ENCODE measurements at regions not wholly inside any gene's neighbourhood (a gene's known extent, or its start where the extent isn't known, plus 50 kb on each side); places are given as distances from the start of the nearest gene placed in this dataset.

DNA sequence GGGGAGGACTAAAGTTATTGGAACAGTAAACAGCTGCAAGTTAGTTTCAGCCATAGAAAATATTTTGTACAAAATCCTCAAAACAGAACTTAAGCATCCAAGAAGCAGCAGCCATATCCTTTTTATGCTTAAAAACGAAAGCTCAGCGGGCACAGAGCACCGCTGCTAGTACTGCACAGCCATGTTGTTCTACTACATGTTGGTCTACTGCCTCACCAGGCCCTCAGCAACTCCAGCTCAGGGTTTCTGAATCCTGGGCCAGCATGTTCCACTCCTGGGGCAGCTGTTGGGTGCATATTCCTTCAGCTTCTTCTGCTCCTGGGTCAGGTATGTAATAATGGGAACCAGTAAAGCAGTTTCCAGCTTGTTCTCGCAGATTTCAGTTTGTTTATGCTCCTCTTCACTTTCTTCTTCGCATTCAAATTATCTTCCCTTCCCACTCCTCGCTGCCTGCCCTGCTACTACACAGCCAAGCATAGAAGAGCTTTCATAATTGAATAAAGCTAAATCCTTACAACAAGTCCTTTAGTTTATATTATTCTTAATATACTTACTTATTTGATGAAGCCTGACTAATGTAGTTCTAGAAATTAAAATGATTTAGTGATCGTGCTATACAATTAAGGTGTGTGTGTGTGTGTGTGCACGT, 820.5 kb upstream of the ATXN8OS start:
- H3K9ac ChIP-seq (ENCODE audit: control insufficient read depth, extremely low read depth, insufficient read depth, low read length): no peak overlapping the region
- no peaks in the 10 kb centered on the region for H4K20me1 ChIP-seq (ENCODE audit: control insufficient read depth, extremely low read depth, insufficient read depth, low read length)
- no peaks in the 10 kb centered on the region for H3K27me3 ChIP-seq (ENCODE audit: control insufficient read depth, extremely low read depth, insufficient read depth, low read length)
- H3K9me3 ChIP-seq (ENCODE audit: control insufficient read depth, low read depth, low read length): peaks cover 2% of the 10 kb centered on the region
- FAIRE-seq (no peak), DNase-seq (ENCODE audit: low read depth, low spot score) (no peak)
- H3K79me2 ChIP-seq (ENCODE audit: control insufficient read depth, insufficient read depth, low read length): no peaks in the 10 kb centered on the region
- H3K27ac ChIP-seq (ENCODE audit: control insufficient read depth, insufficient read depth, low read length): no peak overlapping the region
- TF ChIP-seq, protein P1, sequence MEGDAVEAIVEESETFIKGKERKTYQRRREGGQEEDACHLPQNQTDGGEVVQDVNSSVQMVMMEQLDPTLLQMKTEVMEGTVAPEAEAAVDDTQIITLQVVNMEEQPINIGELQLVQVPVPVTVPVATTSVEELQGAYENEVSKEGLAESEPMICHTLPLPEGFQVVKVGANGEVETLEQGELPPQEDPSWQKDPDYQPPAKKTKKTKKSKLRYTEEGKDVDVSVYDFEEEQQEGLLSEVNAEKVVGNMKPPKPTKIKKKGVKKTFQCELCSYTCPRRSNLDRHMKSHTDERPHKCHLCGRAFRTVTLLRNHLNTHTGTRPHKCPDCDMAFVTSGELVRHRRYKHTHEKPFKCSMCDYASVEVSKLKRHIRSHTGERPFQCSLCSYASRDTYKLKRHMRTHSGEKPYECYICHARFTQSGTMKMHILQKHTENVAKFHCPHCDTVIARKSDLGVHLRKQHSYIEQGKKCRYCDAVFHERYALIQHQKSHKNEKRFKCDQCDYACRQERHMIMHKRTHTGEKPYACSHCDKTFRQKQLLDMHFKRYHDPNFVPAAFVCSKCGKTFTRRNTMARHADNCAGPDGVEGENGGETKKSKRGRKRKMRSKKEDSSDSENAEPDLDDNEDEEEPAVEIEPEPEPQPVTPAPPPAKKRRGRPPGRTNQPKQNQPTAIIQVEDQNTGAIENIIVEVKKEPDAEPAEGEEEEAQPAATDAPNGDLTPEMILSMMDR (optimal IDR thresholded peaks at IDR 0.05 in 1 of 3, IDR thresholded peaks at IDR 0.05 in 1 of 3, conservative IDR thresholded peaks at IDR 0.05 in 1 of 3; ENCODE audit: extremely low read depth in 1 of 3, insufficient read depth in 2 of 3, low read length in 3 of 3): no peak
- TF ChIP-seq EZH2 (IDR thresholded peaks at IDR 0.05; ENCODE audit: low read length): no peak
- H3K4me1 ChIP-seq (ENCODE audit: control insufficient read depth, extremely low read depth, insufficient read depth, low read length): no peaks in the 10 kb centered on the region
- dilution Hi-C loops (cut with MboI; ENCODE audit: extremely low pct_ligation_motif_present, low sequenced_read_pairs): no loop called here
- no peaks in the 10 kb centered on the region for H3K36me3 ChIP-seq (ENCODE audit: control insufficient read depth in 2 of 2, extremely low read depth in 1 of 2, insufficient read depth in 2 of 2, low read length in 2 of 2)
- no peak overlapping the region for H3K4me3 ChIP-seq (ENCODE audit: control insufficient read depth in 2 of 3, extremely low read depth in 1 of 3, insufficient read depth in 2 of 3, low read depth in 1 of 3, low read length in 3 of 3)
- no peaks in the 10 kb centered on the region for H3K9me1 ChIP-seq (ENCODE audit: control insufficient read depth, extremely low read depth, insufficient read depth, low read length)
- H2AFZ ChIP-seq (ENCODE audit: control insufficient read depth, low read length): no peak overlapping the region
- no peak overlapping the region for H3K4me2 ChIP-seq (ENCODE audit: control insufficient read depth, extremely low read depth, insufficient read depth, low read depth, low read length)

- TF ChIP-seq, protein P1 (optimal IDR thresholded peaks at IDR 0.05 in 1 of 3, IDR thresholded peaks at IDR 0.05 in 1 of 3, conservative IDR thresholded peaks at IDR 0.05 in 1 of 3; ENCODE audit: extremely low read depth in 1 of 3, insufficient read depth in 2 of 3, low read length in 3 of 3): no peak
- Histone ChIP-seq H3K9me3 (ENCODE audit: control insufficient read depth, low read depth, low read length) (peaks cover 2% of the 10 kb centered on the region), H3K79me2 (ENCODE audit: control insufficient read depth, insufficient read depth, low read length) (no peaks in the 10 kb centered on the region), H3K9ac (ENCODE audit: control insufficient read depth, extremely low read depth, insufficient read depth, low read length) (no peak overlapping the region), H3K27ac (ENCODE audit: control insufficient read depth, insufficient read depth, low read length) (no peak overlapping the region), H3K4me1 (ENCODE audit: control insufficient read depth, extremely low read depth, insufficient read depth, low read length) (no peaks in the 10 kb centered on the region), H3K9me1 (ENCODE audit: control insufficient read depth, extremely low read depth, insufficient read depth, low read length) (no peaks in the 10 kb centered on the region), H3K4me2 (ENCODE audit: control insufficient read depth, extremely low read depth, insufficient read depth, low read depth, low read length) (no peak overlapping the region), H2AFZ (ENCODE audit: control insufficient read depth, low read length) (no peak overlapping the region), H3K27me3 (ENCODE audit: control insufficient read depth, extremely low read depth, insufficient read depth, low read length) (no peaks in the 10 kb centered on the region), H4K20me1 (ENCODE audit: control insufficient read depth, extremely low read depth, insufficient read depth, low read length) (no peaks in the 10 kb centered on the region), H3K36me3 (ENCODE audit: control insufficient read depth in 2 of 2, extremely low read depth in 1 of 2, insufficient read depth in 2 of 2, low read length in 2 of 2) (no peaks in the 10 kb centered on the region), H3K4me3 (ENCODE audit: control insufficient read depth in 2 of 3, extremely low read depth in 1 of 3, insufficient read depth in 2 of 3, low read depth in 1 of 3, low read length in 3 of 3) (no peak overlapping the region)
- FAIRE-seq: no peak
- dilution Hi-C loops (cut with MboI; ENCODE audit: extremely low pct_ligation_motif_present, low sequenced_read_pairs): no loop called here
- no peak for DNase-seq (ENCODE audit: low read depth, low spot score)
Observed at GRCh38 chr13:69283837-69284236, 823.8 kb upstream of the ATXN8OS start.

All from keratinocyte (primary cell).